Ramos (cell line): ENCODE measurements at regions not wholly inside any gene's neighbourhood (a gene's known extent, or its start where the extent isn't known, plus 50 kb on each side); places are given as distances from the start of the nearest gene placed in this dataset.
"Not testable (repeated sequence)": the region's sequence is repeated elsewhere in the genome, so short reads cannot be mapped to it uniquely, and the experiment has no call there.

ENCODE experiments used
- in situ Hi-C: fragments of 300-500 bp; cut with MboI; formaldehyde crosslinking; loops from one replicate; pipeline ENCODE4 v1.14.3; 2022; ENCODE audit warnings: low sequenced_read_pairs; ENCODE audit not compliant: unreplicated experiment

GRCh38 chr10:60525716-60526585 lies 136.3 kb upstream of the ANK3 start:
- in situ Hi-C loops, result no loop called here

DNA sequence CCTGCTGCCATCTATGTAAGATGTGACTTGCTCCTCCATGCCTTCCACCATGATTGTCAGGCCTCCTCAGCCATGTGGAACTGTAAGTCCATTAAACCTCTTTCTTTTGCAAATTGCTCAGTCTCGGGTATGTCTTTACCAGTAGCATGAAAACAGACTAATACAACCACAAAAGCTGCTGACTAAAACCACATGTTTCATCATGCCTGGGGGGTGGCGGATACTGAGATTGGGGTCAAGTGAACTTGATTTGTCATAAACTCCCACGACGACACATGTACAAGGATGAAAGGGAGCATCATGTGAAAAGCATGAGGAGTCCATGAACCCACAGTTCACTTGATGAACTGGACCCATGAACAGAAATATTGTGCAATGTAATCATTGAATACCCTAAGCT lies 134.9 kb upstream of the ANK3 start:
- in situ Hi-C loops, result no loop called here

GRCh38 chr10:60523371-60523770 lies 133.7 kb upstream of the ANK3 start:
- in situ Hi-C loops, result not testable (repeated sequence)

DNA sequence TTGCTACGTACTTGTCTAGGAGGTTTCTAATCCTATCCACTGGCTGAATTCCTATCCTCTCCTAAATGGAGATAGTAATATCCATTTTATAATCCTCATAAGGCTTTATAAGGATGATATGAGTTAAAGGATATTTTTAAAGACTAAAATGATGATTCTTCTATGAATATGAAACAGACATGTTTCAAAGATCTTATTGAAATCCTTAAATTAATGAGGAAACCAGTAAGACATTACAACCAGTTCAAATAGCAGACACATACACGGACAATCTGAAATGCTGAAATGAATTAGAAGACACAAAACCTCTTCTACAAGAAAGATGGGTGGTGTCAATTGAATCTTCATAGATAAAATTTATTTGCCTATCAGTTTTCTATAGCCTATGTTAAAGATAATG lies 132.9 kb upstream of the ANK3 start:
- in situ Hi-C loops, result no loop called here

- in situ Hi-C loops, result no loop called here
Observed at GRCh38 chr10:60521974-60522405, 132.3 kb upstream of the ANK3 start.

DNA sequence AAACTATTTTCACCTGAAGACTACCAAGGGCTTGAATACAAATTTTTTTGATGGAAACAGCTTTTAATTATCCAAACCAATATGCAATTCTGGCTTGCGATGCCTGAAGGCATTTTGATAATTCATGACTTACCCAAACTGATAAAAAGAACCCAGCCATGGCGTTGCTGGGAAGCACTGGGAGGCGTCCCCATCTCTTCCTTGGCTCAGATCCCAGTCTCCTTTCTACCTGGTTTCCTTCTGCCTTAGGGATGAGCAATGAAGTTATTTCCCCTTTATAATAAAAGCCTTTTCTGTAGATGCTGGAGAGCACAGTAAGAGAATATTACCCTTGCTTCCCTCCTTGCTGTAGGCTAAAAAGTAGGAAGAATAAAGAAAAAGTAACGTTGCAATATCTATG lies 129.1 kb upstream of the ANK3 start:
- in situ Hi-C loops, result no loop called here

- in situ Hi-C loops, result no loop called here
Observed at GRCh38 chr10:60517805-60518204, 128.1 kb upstream of the ANK3 start.

DNA sequence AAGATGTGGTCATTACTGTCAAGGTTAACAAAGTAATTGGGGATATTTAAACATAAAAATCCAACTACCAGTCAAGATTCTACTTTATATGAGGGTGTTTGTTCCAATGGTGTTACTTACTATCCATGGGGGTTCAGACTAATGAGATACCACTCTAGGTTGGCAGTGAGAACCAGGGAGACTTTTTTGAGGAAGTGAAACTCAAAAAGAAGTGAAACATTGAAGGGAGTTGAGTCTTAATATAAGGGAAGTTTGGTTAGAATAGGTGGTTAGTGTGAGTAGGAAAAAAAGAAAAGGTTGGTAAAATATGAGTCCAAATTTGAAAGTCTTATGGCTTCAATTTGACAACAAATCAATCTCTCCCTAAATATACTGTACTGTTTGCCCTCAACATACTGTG lies 123.6 kb upstream of the ANK3 start:
- in situ Hi-C loops, result no loop called here

DNA sequence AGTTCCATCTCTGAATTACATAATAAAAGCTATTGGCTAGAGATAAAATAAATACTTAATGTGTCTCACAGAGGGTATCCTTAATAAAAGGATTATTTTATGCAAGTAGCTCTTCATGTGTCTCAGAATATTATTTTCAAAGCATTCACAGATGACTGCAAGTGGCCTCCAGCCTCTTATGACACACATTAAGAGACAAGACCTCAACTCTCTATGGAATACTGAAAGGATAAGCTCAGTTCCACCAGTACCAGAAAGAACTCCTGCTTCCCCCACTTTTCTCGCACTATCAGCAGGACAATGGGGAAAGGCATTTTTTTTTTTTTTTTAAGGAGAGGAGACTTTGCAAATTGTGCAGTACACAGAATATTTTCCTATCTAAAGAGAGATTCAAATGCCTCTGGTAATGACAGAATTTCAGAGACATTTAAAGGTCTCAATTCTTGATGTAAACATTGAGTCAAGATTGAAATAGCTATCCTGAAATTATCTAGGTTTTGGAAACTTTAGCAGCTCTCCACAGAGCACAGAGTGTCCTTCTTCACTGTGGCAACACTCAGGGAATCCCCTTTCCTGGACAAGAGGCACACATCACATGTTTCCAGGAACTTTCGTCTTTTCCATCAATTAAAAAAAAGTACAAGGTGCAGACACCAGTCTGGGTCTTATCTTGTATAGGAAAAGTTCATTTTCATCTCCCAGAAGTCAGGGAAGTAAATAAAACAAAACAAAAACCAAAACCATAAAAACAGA lies 122.0 kb upstream of the ANK3 start:
- in situ Hi-C loops, result no loop called here

DNA sequence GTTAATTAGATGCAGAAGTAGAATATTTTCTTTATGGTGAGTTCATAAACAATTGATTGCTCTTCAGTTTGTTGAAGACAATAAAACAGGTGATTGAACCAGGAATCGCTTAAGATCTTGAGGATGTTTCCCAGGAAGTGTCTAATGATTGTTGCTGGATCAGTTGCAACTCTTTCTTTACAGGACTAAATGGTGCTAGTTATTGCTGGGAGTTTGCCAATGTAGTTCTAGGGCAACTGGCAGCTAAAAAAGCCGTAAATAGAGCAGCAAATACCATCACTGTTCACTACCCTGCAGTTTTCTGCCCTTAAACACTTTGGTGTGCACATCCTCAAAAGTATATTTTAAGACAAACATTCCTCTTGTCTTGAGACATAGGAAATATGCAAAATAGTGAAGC lies 119.2 kb upstream of the ANK3 start:
- in situ Hi-C loops, result no loop called here

DNA sequence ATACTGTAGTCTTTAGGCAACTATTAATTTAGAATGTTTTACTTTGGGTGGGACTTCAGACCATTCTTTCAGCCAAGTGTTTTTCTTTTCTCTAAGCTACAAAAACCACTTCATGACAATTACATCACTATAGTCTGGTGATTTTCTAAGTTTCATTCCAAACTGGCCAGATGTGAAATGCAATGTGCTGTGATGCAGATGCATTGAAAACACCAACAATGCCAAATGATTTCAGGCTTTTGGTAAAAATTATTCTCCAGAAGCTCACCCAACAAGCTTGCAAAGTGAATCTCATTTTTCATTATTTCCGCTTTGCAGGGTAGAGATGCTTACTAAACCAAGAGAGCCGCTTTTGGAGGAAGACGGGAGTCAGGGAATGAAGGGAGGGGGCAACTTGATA lies 118.4 kb upstream of the ANK3 start:
- in situ Hi-C loops, result no loop called here

DNA sequence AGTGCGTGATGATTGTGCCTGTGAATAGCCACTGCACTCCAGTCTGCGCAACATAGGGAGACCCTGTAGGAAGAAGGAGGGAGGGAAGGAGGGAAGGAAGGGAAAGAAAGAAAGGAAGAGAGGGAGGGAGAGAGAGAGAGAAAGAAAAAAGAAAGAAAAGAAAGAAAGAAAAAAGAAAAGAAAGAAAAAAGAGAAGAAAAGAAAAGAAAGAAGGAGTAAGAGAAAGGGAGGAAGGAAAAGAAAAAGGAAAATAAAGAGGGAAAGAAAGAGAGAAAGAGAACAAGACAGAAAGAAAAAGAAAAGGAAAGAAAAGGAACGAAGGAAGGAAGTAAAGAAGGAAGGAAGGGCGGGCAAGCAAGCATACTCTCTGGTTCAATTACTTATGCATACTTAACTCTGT lies 112.9 kb upstream of the ANK3 start:
- in situ Hi-C loops, result no loop called here

- in situ Hi-C loops, result no loop called here
Observed at GRCh38 chr10:60498985-60499384, 109.3 kb upstream of the ANK3 start.

- in situ Hi-C loops, result no loop called here
Observed at GRCh38 chr10:60497364-60497763, 107.7 kb upstream of the ANK3 start.

GRCh38 chr10:60496181-60496580 lies 106.5 kb upstream of the ANK3 start:
- in situ Hi-C loops, result no loop called here

DNA sequence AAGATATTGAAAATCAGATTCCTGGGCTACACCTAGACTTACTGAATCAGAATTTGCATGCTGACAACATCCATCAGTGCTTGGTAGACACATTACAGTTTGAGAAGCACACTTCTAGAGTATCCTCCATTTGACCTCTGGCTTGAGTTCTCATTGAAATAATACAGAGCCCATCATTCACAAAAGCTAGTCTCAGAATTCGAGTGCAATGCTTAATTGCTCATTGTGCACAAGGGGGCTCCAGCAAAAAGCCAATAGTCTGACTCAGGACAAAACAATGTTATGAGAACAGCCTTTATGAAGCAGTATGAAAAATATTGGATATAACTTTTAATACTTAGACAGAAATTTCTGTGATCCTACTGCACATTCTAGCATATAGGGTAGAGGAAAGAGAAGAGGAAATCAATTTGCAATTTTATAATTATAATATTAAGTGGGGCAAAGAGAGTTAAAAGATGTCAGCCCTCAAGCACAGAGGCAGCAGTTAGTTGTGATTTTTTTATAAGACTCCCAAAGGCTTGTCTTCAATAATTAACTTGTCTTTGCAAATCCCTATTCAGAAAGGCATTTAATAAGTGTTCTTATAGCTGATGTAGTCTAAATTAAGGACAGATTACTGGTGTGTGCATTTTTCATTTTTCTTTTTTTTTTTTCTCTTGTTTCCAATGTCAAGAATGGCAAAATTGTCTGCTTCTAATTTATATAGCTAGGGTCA lies 105.8 kb upstream of the ANK3 start:
- in situ Hi-C loops, result no loop called here

GRCh38 chr10:60494774-60495173 lies 105.1 kb upstream of the ANK3 start:
- in situ Hi-C loops, result no loop called here

- in situ Hi-C loops, result no loop called here
Observed at GRCh38 chr10:60491162-60491561, 101.5 kb upstream of the ANK3 start.

DNA sequence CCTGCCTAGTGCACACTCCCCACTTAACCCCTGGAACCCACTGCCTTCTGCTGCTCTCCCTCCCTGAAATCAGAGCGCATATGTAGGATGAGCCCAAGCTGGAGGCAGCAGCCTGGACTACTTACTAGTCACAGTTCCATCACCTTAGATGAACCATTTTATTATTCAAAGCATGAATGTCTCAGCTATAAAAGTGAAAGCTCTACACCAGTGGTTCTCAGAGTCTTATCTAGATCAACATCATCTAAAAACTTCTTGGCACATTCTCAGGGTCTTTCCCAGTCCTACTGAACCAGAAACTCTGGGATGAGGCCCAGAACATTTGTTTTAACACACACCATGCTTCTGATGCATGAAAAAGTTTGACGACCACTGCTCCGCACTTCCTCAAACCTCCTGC lies 100.3 kb upstream of the ANK3 start:
- in situ Hi-C loops, result no loop called here

GRCh38 chr10:60488111-60488669 lies 98.5 kb upstream of the ANK3 start:
- in situ Hi-C loops, result no loop called here

DNA sequence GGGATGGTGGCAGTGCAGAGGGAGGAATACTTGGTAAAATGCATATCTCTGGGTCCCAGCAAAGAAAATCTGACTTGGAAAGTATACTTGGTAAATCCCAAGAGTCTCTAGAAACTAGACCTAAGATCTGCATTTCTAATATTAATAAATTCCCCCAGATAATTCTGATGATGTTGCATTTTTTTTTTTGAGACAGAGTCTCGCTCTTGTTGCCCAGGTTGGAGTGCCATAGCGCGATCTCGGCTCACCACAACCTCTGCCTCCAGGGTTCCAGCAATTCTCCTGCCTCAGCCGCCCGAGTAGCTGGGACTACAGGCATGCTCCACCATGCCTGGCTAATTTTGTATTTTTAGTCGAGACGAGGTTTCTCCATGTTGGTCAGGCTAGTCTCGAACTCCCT lies 97.9 kb upstream of the ANK3 start:
- in situ Hi-C loops, result no loop called here
